ENCODE measurements at regions not wholly inside any gene's neighbourhood (a gene's known extent, or its start where the extent isn't known, plus 50 kb on each side); places are given as distances from the start of the nearest gene placed in this dataset.

GRCh38 chr6:94027374-94027773 lies 608.0 kb upstream of the EPHA7 start:
- TF ChIP-seq CREB1 (IDR thresholded peaks at IDR 0.05; ENCODE audit: low read depth): no peak
- no peak for TF ChIP-seq EP300 (IDR thresholded peaks at IDR 0.05; ENCODE audit: borderline replicate concordance)
- TF ChIP-seq CEBPB (IDR thresholded peaks at IDR 0.05): no peak
- TF ChIP-seq, protein P1, sequence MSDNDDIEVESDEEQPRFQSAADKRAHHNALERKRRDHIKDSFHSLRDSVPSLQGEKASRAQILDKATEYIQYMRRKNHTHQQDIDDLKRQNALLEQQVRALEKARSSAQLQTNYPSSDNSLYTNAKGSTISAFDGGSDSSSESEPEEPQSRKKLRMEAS (IDR thresholded peaks at IDR 0.05): no peak
- TF ChIP-seq, protein P2, sequence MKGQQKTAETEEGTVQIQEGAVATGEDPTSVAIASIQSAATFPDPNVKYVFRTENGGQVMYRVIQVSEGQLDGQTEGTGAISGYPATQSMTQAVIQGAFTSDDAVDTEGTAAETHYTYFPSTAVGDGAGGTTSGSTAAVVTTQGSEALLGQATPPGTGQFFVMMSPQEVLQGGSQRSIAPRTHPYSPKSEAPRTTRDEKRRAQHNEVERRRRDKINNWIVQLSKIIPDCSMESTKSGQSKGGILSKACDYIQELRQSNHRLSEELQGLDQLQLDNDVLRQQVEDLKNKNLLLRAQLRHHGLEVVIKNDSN (IDR thresholded peaks at IDR 0.05): no peak
- no peak for TF ChIP-seq TAF1 (IDR thresholded peaks at IDR 0.05; ENCODE audit: low read depth)
- no peak for TF ChIP-seq TCF12 (IDR thresholded peaks at IDR 0.05; ENCODE audit: low read depth)
- TF ChIP-seq RAD21 (IDR thresholded peaks at IDR 0.05; ENCODE audit: low read depth): no peak
- no peak for TF ChIP-seq EGR1 (IDR thresholded peaks at IDR 0.05)
- no peak for TF ChIP-seq TEAD4 (IDR thresholded peaks at IDR 0.05)
- TF ChIP-seq, protein P3, sequence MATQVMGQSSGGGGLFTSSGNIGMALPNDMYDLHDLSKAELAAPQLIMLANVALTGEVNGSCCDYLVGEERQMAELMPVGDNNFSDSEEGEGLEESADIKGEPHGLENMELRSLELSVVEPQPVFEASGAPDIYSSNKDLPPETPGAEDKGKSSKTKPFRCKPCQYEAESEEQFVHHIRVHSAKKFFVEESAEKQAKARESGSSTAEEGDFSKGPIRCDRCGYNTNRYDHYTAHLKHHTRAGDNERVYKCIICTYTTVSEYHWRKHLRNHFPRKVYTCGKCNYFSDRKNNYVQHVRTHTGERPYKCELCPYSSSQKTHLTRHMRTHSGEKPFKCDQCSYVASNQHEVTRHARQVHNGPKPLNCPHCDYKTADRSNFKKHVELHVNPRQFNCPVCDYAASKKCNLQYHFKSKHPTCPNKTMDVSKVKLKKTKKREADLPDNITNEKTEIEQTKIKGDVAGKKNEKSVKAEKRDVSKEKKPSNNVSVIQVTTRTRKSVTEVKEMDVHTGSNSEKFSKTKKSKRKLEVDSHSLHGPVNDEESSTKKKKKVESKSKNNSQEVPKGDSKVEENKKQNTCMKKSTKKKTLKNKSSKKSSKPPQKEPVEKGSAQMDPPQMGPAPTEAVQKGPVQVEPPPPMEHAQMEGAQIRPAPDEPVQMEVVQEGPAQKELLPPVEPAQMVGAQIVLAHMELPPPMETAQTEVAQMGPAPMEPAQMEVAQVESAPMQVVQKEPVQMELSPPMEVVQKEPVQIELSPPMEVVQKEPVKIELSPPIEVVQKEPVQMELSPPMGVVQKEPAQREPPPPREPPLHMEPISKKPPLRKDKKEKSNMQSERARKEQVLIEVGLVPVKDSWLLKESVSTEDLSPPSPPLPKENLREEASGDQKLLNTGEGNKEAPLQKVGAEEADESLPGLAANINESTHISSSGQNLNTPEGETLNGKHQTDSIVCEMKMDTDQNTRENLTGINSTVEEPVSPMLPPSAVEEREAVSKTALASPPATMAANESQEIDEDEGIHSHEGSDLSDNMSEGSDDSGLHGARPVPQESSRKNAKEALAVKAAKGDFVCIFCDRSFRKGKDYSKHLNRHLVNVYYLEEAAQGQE (IDR thresholded peaks at IDR 0.05; ENCODE audit: low read depth): no peak
- no peak for TF ChIP-seq YY1 (IDR thresholded peaks at IDR 0.05; ENCODE audit: low read depth)

DNA sequence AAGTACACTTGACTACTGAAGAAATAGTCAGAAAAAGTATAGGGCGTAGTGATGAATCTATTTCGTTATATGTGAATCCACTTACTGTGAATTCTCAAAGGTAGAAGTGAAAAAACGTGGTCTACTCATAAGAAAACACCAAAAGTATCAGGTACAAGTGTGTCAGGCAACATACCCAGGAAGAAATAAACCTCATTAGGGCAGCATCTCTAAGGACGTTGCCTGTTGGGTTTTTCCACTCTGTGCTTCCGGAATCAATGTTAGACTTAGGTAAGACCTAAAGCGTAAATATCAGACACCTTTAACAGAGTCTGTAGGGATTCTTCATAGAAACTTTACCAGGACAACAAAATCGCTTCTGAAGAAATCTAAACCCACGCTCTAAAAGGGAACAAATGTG lies 607.2 kb upstream of the EPHA7 start:
- no peak for TF ChIP-seq YY1 (IDR thresholded peaks at IDR 0.05; ENCODE audit: low read depth)
- TF ChIP-seq, protein P3 (IDR thresholded peaks at IDR 0.05; ENCODE audit: low read depth): no peak
- no peak for TF ChIP-seq CREB1 (IDR thresholded peaks at IDR 0.05; ENCODE audit: low read depth)
- no peak for TF ChIP-seq CEBPB (IDR thresholded peaks at IDR 0.05)
- TF ChIP-seq TCF12 (IDR thresholded peaks at IDR 0.05; ENCODE audit: low read depth): no peak
- TF ChIP-seq TEAD4 (IDR thresholded peaks at IDR 0.05): no peak

GRCh38 chr6:94005835-94006234 lies 586.5 kb upstream of the EPHA7 start:
- TF ChIP-seq RAD21 (IDR thresholded peaks at IDR 0.05; ENCODE audit: low read depth): no peak
- TF ChIP-seq, protein P2 (IDR thresholded peaks at IDR 0.05): no peak
- no peak for TF ChIP-seq TAF1 (IDR thresholded peaks at IDR 0.05; ENCODE audit: low read depth)

- TF ChIP-seq TEAD4 (IDR thresholded peaks at IDR 0.05) (no peak), YY1 (IDR thresholded peaks at IDR 0.05; ENCODE audit: low read depth) (no peak), RAD21 (IDR thresholded peaks at IDR 0.05; ENCODE audit: low read depth) (no peak), CREB1 (IDR thresholded peaks at IDR 0.05; ENCODE audit: low read depth) (no peak), TCF12 (IDR thresholded peaks at IDR 0.05; ENCODE audit: low read depth) (no peak), EGR1 (IDR thresholded peaks at IDR 0.05) (no peak), FOXM1 (IDR thresholded peaks at IDR 0.05; ENCODE audit: borderline replicate concordance, low read depth) (no peak), EP300 (IDR thresholded peaks at IDR 0.05; ENCODE audit: borderline replicate concordance) (no peak), TAF1 (IDR thresholded peaks at IDR 0.05; ENCODE audit: low read depth) (no peak), CEBPB (IDR thresholded peaks at IDR 0.05) (no peak), ZBTB7A (IDR thresholded peaks at IDR 0.05; ENCODE audit: low read depth) (no peak), NFIC (IDR thresholded peaks at IDR 0.05) (no peak)
- TF ChIP-seq, protein P3 (IDR thresholded peaks at IDR 0.05; ENCODE audit: low read depth): no peak
- TF ChIP-seq, protein P1 (IDR thresholded peaks at IDR 0.05): no peak
- TF ChIP-seq, protein P2 (IDR thresholded peaks at IDR 0.05): no peak
Observed at GRCh38 chr6:93992976-93993375, 573.6 kb upstream of the EPHA7 start.

DNA sequence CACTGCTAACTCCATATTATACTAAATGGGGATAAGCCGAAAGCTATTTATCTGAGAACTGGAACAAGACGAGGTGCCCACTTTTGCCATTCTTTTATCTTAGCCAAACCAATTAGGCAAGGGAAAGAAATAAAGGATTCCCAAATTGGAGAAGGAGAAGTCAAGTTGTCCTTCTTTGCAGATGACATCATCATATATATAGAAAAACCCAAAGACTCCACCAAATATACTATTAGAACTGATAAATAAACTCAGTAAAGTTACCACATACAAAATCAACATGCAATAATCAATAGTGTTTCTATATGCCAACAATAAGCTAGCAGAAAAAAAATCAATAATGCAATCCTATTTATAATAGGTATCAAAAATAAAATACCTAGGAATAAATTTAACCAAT lies 570.3 kb upstream of the EPHA7 start:
- TF ChIP-seq EP300 (IDR thresholded peaks at IDR 0.05; ENCODE audit: borderline replicate concordance) (no peak), NFIC (IDR thresholded peaks at IDR 0.05) (no peak), ZBTB7A (IDR thresholded peaks at IDR 0.05; ENCODE audit: low read depth) (no peak)
- TF ChIP-seq, protein P1 (IDR thresholded peaks at IDR 0.05): no peak
- TF ChIP-seq, protein P2 (IDR thresholded peaks at IDR 0.05): no peak
